ENCODE measurements at regions not wholly inside any gene's neighbourhood (a gene's known extent, or its start where the extent isn't known, plus 50 kb on each side); places are given as distances from the start of the nearest gene placed in this dataset.
"Not testable (repeated sequence)": the region's sequence is repeated elsewhere in the genome, so short reads cannot be mapped to it uniquely, and the experiment has no call there.

DNA sequence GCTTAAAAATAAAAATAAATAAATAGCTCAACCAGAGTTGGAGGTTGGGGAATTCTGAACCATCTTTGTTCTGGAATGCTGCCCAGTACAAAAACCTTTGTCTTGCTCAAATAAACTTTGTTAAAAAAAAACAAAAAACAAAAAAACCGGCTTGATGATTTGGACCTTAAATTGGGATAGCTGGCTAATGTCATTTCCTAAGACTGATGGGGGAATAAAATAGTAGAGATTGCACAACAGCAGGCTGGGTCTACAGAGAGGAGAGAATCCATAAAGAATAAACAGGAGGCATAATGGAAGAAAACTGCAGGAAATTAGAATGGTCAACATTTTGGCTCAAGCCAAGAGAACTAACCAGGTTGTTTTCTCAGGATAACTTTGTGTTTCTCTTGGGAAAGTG is 370.9 kb downstream of the AEBP2 start:
- H3K27ac ChIP-seq, result no peak overlapping the region
- no peak for ATAC-seq (replicated peaks in 6 of 8)
- no peaks in the 10 kb centered on the region for H3K4me1 ChIP-seq (replicated peaks in 1 of 2)
- WGBS, 10 experiments, result 0 to 100% (median 88%) methylated on average over 1 of the region's 1 CpG
- H3K4me3 ChIP-seq, result no peak overlapping the region
- in situ Hi-C loops (cut with MboI; ENCODE audit: low pct_unique_long_range_greater_than_20kb in 2 of 9, low sequenced_read_pairs in 9 of 9, unreplicated experiment in 9 of 9), result no loop called here

DNA sequence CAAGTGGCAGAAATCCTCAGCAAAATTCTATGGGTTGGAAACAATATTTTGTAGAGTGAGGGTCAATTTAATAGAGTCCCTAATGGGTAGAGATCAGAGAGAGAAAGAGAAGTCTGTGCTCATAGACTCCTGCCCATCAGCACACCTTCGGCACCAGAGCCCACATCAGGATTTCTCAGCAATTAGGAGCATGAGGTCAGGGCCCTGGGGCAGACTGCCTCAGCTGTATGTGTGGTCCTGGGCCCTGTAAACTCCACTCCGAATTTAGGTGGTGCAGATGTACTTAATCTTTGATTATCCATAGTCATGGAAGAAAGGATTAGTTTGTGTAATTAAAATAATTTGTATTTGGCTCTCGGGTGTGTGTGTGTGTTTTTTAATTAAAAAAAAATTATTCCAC is 372.6 kb downstream of the AEBP2 start:
- Histone ChIP-seq H3K4me3 (no peak overlapping the region), H3K27ac (no peak overlapping the region), H3K4me1 (replicated peaks in 1 of 2) (no peaks in the 10 kb centered on the region)
- in situ Hi-C loops (cut with MboI; ENCODE audit: low pct_unique_long_range_greater_than_20kb in 2 of 9, low sequenced_read_pairs in 9 of 9, unreplicated experiment in 9 of 9), result no loop called here
- 13 to 100% (median 60%) methylated on average over 1 to 3 of the region's 3 CpGs; no CpG with 5 or more reads in 1 of the 10 experiments for WGBS, 10 experiments
- no peak for ATAC-seq (replicated peaks in 6 of 8)

DNA sequence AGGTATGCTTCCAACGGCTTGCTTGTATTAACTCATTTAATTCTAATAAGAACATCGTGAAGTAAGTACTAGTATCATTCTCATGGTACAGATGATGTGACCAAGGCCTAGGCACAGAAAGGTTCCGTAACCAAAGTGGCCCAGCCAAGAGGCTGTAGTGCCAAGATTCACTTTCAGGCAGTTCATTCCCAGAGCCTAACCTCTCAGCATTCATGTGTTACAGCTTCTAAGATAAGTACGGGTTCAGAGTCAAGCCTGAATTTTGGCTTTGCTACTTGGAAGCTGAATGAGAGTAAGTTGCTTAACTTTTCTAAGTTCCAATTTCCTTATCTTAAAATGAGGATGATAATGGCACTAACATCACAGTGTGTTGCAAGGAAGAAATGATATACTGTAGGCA is 379.9 kb downstream of the AEBP2 start:
- Histone ChIP-seq H3K4me1 (replicated peaks in 1 of 2) (no peaks in the 10 kb centered on the region), H3K4me3 (no peak overlapping the region), H3K27ac (no peak overlapping the region)
- in situ Hi-C loops (cut with MboI; ENCODE audit: low pct_unique_long_range_greater_than_20kb in 2 of 9, low sequenced_read_pairs in 9 of 9, unreplicated experiment in 9 of 9), result no loop called here
- ATAC-seq (replicated peaks in 6 of 8), result no peak
- 41 to 97% (median 63%) methylated on average over 2 to 4 of the region's 4 CpGs; no CpG with 5 or more reads in 1 of the 10 experiments for WGBS, 10 experiments

- 37 to 100% (median 84%) methylated on average over 2 to 4 of the region's 4 CpGs; no CpG with 5 or more reads in 2 of the 10 experiments for WGBS, 10 experiments
- Histone ChIP-seq H3K4me3 (no peak overlapping the region), H3K27ac (no peak overlapping the region), H3K4me1 (replicated peaks in 1 of 2) (no peaks in the 10 kb centered on the region)
- in situ Hi-C loops (cut with MboI; ENCODE audit: low pct_unique_long_range_greater_than_20kb in 2 of 9, low sequenced_read_pairs in 9 of 9, unreplicated experiment in 9 of 9), result no loop called here
- ATAC-seq (replicated peaks in 6 of 8), result no peak
Measured at GRCh38 chr12:19822476-19822875, 383.2 kb downstream of the AEBP2 start.

DNA sequence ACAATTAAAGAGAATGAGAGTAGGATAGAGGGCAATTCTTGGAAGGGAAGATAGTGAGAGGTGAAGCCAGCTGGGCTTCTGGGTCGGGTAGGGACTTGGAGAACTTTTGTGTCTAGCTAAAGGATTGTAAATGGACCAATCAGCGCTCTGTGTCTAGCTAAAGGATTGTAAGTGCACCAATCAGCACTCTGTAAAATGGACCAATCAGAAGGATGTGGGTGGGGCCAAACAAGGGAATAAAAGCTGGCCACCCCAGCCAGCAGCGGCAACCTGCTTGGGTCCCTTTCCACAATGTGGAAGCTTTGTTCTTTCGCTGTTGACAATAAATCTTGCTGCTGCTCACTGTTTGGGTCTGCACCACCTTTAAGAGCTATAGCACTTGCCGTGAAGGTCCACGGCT is 384.0 kb downstream of the AEBP2 start:
- in situ Hi-C loops (cut with MboI; ENCODE audit: low pct_unique_long_range_greater_than_20kb in 2 of 9, low sequenced_read_pairs in 9 of 9, unreplicated experiment in 9 of 9); ATAC-seq (replicated peaks in 6 of 8): not testable (repeated sequence)
- WGBS, 10 experiments, result 0 to 92% (median 44%) methylated on average over 1 to 6 of the region's 6 CpGs; no CpG with 5 or more reads in 1 of the 10 experiments

GRCh38 chr12:19826980-19827550 is 387.8 kb downstream of the AEBP2 start:
- Histone ChIP-seq H3K4me3 (no peak overlapping the region), H3K4me1 (replicated peaks in 1 of 2) (peaks cover 0 to 3% of the 10 kb centered on the region in 2 donors), H3K27ac (no peak overlapping the region)
- in situ Hi-C loops (cut with MboI; ENCODE audit: low pct_unique_long_range_greater_than_20kb in 2 of 9, low sequenced_read_pairs in 9 of 9, unreplicated experiment in 9 of 9), result no loop called here
- no peak for ATAC-seq (replicated peaks in 6 of 8)
- 20 to 100% (median 68%) methylated on average over 1 to 11 of the region's 13 CpGs; no CpG with 5 or more reads in 2 of the 10 experiments for WGBS, 10 experiments

More for the DNA sequence above, 384.0 kb downstream of the AEBP2 start:
- H3K27ac ChIP-seq; H3K4me1 ChIP-seq (replicated peaks in 1 of 2); H3K4me3 ChIP-seq: not testable (repeated sequence)

DNA sequence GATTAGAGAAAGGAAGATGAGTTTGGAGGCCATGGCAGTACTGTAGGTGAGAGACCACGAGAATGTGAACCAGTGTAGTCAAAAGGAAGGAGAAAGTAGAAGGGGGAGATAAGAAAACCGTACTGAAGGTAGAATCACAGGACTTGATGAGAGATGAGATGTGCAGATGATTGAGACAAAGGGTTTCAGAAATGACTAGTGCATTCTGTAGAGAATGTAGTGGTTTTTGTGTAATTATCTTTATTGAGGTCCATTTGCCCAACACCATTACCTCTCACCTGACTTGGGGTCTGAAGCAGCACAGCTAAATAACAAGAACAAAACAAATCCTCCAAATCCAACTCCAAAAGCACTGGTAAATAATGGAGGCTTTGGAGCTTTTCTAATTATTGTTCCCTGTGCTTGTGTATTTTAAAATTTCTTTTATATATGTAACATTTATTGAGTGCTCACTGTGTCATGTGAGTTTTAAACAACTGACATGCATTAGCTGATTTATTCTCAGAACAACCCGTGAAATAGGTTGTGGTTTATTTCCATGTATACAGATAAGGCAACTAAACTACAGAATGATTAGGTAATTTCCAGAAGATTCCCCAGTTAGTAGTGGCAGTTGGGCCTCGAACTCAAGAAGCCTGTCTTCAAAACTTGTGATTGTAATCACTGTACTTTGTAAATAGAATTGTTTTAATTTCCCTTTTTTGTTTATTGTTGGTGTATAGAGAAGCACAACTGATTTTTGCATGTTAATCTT is 390.0 kb downstream of the AEBP2 start:
- Histone ChIP-seq H3K4me3 (no peak overlapping the region), H3K27ac (no peak overlapping the region), H3K4me1 (replicated peaks in 1 of 2) (peaks cover 0 to 3% of the 10 kb centered on the region in 2 donors)
- in situ Hi-C loops (cut with MboI; ENCODE audit: low pct_unique_long_range_greater_than_20kb in 2 of 9, low sequenced_read_pairs in 9 of 9, unreplicated experiment in 9 of 9), result no loop called here
- no peak for ATAC-seq (replicated peaks in 6 of 8)
- 17 to 93% (median 71%) methylated on average over 2 to 4 of the region's 4 CpGs for WGBS, 10 experiments

DNA sequence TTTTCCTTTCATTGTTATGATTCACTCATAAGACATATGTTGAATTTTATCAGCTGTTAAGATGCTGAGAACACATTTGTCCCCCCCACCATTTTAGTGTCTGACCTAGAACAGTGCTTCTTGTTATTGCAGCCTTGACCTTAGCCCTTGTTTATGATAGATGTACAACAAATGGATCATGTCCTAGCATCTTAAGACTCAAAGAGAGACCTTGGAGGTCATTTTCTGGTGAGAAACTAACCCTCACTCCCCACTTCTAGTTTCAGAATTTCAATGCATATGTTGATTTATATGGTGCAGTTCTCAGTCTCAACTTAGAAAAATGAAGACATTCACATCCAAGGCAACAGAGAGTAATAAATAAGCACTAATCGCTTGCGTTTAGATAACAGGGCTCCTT is 391.2 kb downstream of the AEBP2 start:
- in situ Hi-C loops (cut with MboI; ENCODE audit: low pct_unique_long_range_greater_than_20kb in 2 of 9, low sequenced_read_pairs in 9 of 9, unreplicated experiment in 9 of 9), result no loop called here
- H3K4me3 ChIP-seq, result no peak overlapping the region
- 60 to 100% (median 91%) methylated on average over 1 to 2 of the region's 2 CpGs; no CpG with 5 or more reads in 2 of the 10 experiments for WGBS, 10 experiments

DNA sequence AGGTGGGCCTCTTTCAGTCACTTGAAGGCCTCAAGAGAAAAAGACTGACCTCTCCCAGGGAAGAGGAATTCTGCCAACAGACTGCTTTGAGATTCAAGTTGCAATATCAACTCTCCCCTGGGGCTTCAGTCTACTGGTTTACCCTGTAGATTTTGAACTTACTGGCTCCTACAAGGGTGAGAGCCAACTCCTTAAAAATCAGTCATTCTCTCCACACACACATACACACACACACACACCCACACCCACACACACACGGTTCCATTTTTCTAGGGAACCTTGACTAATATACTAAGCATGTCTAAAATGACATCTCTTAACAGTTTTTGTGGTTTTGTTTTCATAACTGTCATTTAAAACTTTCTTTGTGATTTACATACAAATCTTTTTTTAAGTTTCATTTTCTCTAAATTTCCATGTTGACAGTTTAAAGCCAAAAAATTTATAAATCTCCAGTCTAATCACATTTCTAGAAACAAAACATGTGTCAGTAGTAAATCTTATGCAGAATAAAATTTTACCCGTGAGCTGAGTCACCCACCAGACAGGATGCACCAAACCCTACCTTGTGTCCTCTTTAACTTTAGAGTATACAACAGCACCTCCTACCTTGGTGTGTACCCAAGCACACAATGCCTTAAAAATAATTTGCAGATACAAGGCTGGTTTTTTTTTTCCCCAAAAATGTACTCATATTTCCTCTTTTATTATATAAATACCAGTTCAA is 394.6 kb downstream of the AEBP2 start:
- Histone ChIP-seq H3K4me3 (no peak overlapping the region), H3K27ac (no peak overlapping the region), H3K4me1 (replicated peaks in 1 of 2) (peaks cover 0 to 3% of the 10 kb centered on the region in 2 donors)
- peak in 2 of 8 experiments; percentile 79 to 92 for ATAC-seq (replicated peaks in 6 of 8)
- WGBS, 10 experiments, result 0 to 100% (median 80%) methylated on average over 1 to 2 of the region's 2 CpGs
- in situ Hi-C loops (cut with MboI; ENCODE audit: low pct_unique_long_range_greater_than_20kb in 2 of 9, low sequenced_read_pairs in 9 of 9, unreplicated experiment in 9 of 9), result no loop called here

More for the DNA sequence above, 391.2 kb downstream of the AEBP2 start:
- H3K4me1 ChIP-seq (replicated peaks in 1 of 2), result peaks cover 0 to 3% of the 10 kb centered on the region in 2 donors
- ATAC-seq (replicated peaks in 6 of 8), result peak in 1 of 8 experiments; percentile 23
- H3K27ac ChIP-seq, result no peak overlapping the region

DNA sequence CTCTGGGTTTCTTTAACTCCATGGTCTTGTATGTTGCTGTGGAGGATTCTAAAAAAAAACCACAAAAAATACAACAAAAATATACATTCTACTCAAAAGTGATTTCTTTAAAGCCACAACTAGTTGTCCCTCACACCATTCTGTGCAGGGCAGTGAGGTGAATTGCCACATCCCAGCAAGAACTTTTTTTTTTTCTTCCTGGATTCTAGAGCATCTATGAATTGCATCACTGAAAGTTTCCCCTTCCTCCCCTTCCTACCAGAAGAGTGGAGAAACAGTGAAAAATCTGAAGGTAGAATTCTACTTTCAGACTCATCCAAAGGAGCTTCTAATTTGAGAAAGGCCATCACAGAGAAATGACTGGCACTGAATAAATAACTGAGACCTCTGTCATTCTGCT is 395.3 kb downstream of the AEBP2 start:
- in situ Hi-C loops (cut with MboI; ENCODE audit: low pct_unique_long_range_greater_than_20kb in 2 of 9, low sequenced_read_pairs in 9 of 9, unreplicated experiment in 9 of 9), result no loop called here
- ATAC-seq (replicated peaks in 6 of 8), result no peak
- Histone ChIP-seq H3K4me1 (replicated peaks in 1 of 2) (peaks cover 0 to 3% of the 10 kb centered on the region in 2 donors), H3K27ac (no peak overlapping the region), H3K4me3 (no peak overlapping the region)

GRCh38 chr12:19836056-19836455 is 396.8 kb downstream of the AEBP2 start:
- no peaks in the 10 kb centered on the region for H3K4me1 ChIP-seq (replicated peaks in 1 of 2)
- no peak for ATAC-seq (replicated peaks in 6 of 8)
- 81 to 100% (median 95%) methylated on average over 1 to 7 of the region's 14 CpGs; no CpG with 5 or more reads in 5 of the 10 experiments for WGBS, 10 experiments
- no peak overlapping the region for H3K4me3 ChIP-seq
- in situ Hi-C loops (cut with MboI; ENCODE audit: low pct_unique_long_range_greater_than_20kb in 2 of 9, low sequenced_read_pairs in 9 of 9, unreplicated experiment in 9 of 9), result no loop called here
- no peak overlapping the region for H3K27ac ChIP-seq

- ATAC-seq (replicated peaks in 6 of 8), result no peak
- in situ Hi-C loops (cut with MboI; ENCODE audit: low pct_unique_long_range_greater_than_20kb in 2 of 9, low sequenced_read_pairs in 9 of 9, unreplicated experiment in 9 of 9), result no loop called here
- H3K4me1 ChIP-seq (replicated peaks in 1 of 2), result no peaks in the 10 kb centered on the region
- H3K4me3 ChIP-seq, result no peak overlapping the region
- 52 to 100% (median 89%) methylated on average over 2 to 6 of the region's 9 CpGs; no CpG with 5 or more reads in 2 of the 10 experiments for WGBS, 10 experiments
- no peak overlapping the region for H3K27ac ChIP-seq
Measured at GRCh38 chr12:19836456-19836855, 397.2 kb downstream of the AEBP2 start.

GRCh38 chr12:19837543-19837942 is 398.3 kb downstream of the AEBP2 start:
- 0 to 94% (median 60%) methylated on average over 1 to 3 of the region's 3 CpGs; no CpG with 5 or more reads in 5 of the 10 experiments for WGBS, 10 experiments
- no peak overlapping the region for H3K4me3 ChIP-seq
- no peak for ATAC-seq (replicated peaks in 6 of 8)
- in situ Hi-C loops (cut with MboI; ENCODE audit: low pct_unique_long_range_greater_than_20kb in 2 of 9, low sequenced_read_pairs in 9 of 9, unreplicated experiment in 9 of 9), result no loop called here
- H3K27ac ChIP-seq, result no peak overlapping the region
- H3K4me1 ChIP-seq (replicated peaks in 1 of 2), result no peaks in the 10 kb centered on the region
